OCI-LY7 (cell line): ENCODE measurements at regions not wholly inside any gene's neighbourhood (a gene's known extent, or its start where the extent isn't known, plus 50 kb on each side); places are given as distances from the start of the nearest gene placed in this dataset.

Experiments used
- CTCF ChIP-seq: fragments of 200-600 bp; sonication (generic); conservative IDR thresholded peaks from 2 replicates; pipeline ENCODE4 v1.5.1; 2014; ENCODE audit warnings: mild to moderate bottlenecking, antibody characterized with exemption, low read length, moderate library complexity, mixed read lengths
- EZH2phosphoT487 ChIP-seq: fragments of 200-600 bp; sonication (generic); IDR thresholded peaks from 2 replicates; pipeline ENCODE4 v1.6.1; 2018; ENCODE audit warnings: low read depth, borderline replicate concordance, mild to moderate bottlenecking, mixed run types, antibody characterized with exemption, low read length, moderate library complexity, mixed read lengths

DNA sequence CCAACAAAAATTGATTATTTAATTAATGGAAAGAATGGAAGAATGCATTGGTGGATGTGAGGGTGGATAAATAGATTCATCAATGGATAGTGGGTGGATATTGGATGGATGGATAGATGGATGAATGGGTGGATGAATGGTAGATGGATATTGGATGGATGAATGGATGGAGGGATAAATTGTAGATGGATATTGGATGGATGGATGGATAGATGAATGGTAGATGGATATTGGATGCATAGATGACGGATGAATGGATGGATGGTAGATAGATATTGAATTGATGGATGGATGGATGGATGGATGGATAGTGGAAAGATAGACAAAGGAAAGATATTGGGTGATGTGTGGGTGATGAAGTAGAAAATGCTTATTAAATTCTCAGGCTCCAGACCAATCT, 123.6 kb upstream of the KAZN start:
- no peak for TF ChIP-seq CTCF
- no peak for TF ChIP-seq EZH2phosphoT487
